RWPE2 (cell line): ENCODE measurements at regions not wholly inside any gene's neighbourhood (a gene's known extent, or its start where the extent isn't known, plus 50 kb on each side); places are given as distances from the start of the nearest gene placed in this dataset.
"Not testable (repeated sequence)": the region's sequence is repeated elsewhere in the genome, so short reads cannot be mapped to it uniquely, and the experiment has no call there.

Source experiments
- ATAC-seq: fragments of 200-7000 bp; cut with Tn5 transposase; 3 replicates; pipeline ENCODE4 v1.9.1; 2021; ENCODE audit warnings: low read depth
- DNase-seq: peaks from one replicate; pipeline ENCODE4 v3.0.0-alpha.2; 2020; ENCODE audit warnings: low spot score
- H3K27ac ChIP-seq: fragments of 450-650 bp; 2 replicates; pipeline ENCODE4 v1.5.1; 2017; ENCODE audit warnings: mild to moderate bottlenecking; ENCODE audit not compliant: poor library complexity, severe bottlenecking
- H3K27me3 ChIP-seq: fragments of 250-450 bp; sonication (Bioruptor Pico); 2 replicates; pipeline ENCODE4 v1.5.1; 2021; ENCODE audit warnings: mild to moderate bottlenecking, moderate library complexity; ENCODE audit not compliant: insufficient read depth, poor library complexity, severe bottlenecking
- H3K36me3 ChIP-seq: fragments of 250-450 bp; sonication (Bioruptor Pico); 2 replicates; pipeline ENCODE4 v1.5.1; 2020; ENCODE audit warnings: low read depth, mild to moderate bottlenecking, moderate library complexity
- H3K4me1 ChIP-seq: fragments of 250-450 bp; sonication (Bioruptor Pico); 2 replicates; pipeline ENCODE4 v1.5.1; 2021; ENCODE audit warnings: mild to moderate bottlenecking, moderate library complexity; ENCODE audit not compliant: insufficient read depth, poor library complexity, severe bottlenecking
- H3K4me3 ChIP-seq: fragments of 250-450 bp; sonication (Bioruptor Pico); 2 replicates; pipeline ENCODE4 v1.5.1; 2021; ENCODE audit warnings: mild to moderate bottlenecking, moderate library complexity; ENCODE audit not compliant: severe bottlenecking
- H3K9me3 ChIP-seq: fragments of 250-450 bp; sonication (Bioruptor Pico); 2 replicates; pipeline ENCODE4 v1.5.1; 2021; ENCODE audit warnings: mild to moderate bottlenecking, moderate library complexity; ENCODE audit not compliant: severe bottlenecking
- TF ChIP-seq, protein P1 (sequence below): fragments of 450-650 bp; IDR thresholded peaks from one replicate; pipeline ENCODE4 v1.5.1; 2017; ENCODE audit warnings: mild to moderate bottlenecking, moderate library complexity; ENCODE audit not compliant: poor library complexity, severe bottlenecking

DNA sequence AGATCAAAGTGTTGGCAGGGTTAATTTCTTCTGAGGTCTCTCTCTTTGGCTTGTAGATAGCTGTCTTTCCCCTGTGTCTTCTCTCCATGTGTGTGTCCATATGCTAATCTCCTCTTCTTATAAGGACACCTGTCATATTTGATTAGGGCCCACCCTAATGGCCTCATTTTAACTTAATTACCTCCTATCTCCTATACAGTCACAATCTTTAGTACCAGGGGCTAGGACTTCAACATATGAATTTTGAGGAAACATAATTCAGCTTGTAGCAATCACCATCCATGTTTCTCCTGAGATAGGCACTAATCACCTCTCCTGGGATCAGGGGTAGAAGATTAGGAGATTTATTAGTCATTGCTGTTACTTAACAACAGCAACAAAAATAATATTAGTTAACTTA, 196.1 kb upstream of the RXFP2 start:
- H3K9me3 ChIP-seq = no peaks in the 10 kb centered on the region
- TF ChIP-seq, protein P1, sequence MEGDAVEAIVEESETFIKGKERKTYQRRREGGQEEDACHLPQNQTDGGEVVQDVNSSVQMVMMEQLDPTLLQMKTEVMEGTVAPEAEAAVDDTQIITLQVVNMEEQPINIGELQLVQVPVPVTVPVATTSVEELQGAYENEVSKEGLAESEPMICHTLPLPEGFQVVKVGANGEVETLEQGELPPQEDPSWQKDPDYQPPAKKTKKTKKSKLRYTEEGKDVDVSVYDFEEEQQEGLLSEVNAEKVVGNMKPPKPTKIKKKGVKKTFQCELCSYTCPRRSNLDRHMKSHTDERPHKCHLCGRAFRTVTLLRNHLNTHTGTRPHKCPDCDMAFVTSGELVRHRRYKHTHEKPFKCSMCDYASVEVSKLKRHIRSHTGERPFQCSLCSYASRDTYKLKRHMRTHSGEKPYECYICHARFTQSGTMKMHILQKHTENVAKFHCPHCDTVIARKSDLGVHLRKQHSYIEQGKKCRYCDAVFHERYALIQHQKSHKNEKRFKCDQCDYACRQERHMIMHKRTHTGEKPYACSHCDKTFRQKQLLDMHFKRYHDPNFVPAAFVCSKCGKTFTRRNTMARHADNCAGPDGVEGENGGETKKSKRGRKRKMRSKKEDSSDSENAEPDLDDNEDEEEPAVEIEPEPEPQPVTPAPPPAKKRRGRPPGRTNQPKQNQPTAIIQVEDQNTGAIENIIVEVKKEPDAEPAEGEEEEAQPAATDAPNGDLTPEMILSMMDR = no peak
- H3K36me3 ChIP-seq = no peaks in the 10 kb centered on the region
- H3K4me3 ChIP-seq = no peak overlapping the region
- no peaks in the 10 kb centered on the region for H3K27me3 ChIP-seq
- no peak for DNase-seq
- no peak overlapping the region for H3K27ac ChIP-seq
- ATAC-seq = no peak
- H3K4me1 ChIP-seq = peaks cover 7% of the 10 kb centered on the region

DNA sequence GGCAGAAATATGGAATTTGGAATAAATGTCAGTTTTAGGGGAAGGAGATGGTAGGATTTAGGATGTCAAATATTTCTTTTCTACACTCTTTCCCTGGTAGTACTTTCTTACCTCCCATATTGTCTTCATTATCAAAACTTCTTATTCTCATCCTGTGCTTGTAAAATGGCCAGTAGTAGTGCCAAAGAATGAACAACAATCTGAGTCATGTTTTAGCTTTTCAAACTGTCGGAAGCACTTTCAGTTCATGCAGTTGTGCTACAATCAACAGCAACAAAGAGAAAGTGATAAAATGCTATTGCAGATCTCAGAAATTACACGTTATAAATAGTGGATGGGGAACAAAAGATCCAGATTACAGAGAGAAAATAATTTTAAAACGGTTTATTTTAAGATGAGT, 193.7 kb upstream of the RXFP2 start:
- H3K4me3 ChIP-seq = no peak overlapping the region
- H3K27me3 ChIP-seq = no peaks in the 10 kb centered on the region
- TF ChIP-seq, protein P1 = no peak
- H3K4me1 ChIP-seq = no peaks in the 10 kb centered on the region
- H3K9me3 ChIP-seq = no peaks in the 10 kb centered on the region
- no peak overlapping the region for H3K27ac ChIP-seq
- no peaks in the 10 kb centered on the region for H3K36me3 ChIP-seq
- DNase-seq (no peak), ATAC-seq (no peak)

DNA sequence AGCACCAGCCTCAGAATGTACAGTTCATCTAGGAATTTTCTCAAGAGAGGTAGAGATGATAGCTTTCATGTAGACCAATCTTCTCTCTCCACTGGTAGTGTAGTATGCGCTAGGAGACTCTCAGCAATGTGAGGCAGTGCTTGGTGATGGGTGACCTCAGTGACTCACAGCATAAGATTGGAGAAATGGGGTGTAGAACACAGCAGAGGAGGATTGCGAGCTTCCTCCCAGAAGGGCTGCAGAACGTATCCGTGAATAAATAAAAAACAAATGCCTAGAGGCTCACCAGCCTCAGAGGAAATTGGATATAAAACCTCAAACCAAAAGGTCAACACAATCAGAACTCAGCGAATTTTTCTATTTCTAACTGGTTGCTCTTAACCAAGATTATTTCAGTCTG, 182.9 kb upstream of the RXFP2 start:
- ATAC-seq (no peak), DNase-seq (no peak)
- Histone ChIP-seq H3K27me3 (no peaks in the 10 kb centered on the region), H3K4me3 (no peak overlapping the region), H3K27ac (no peak overlapping the region), H3K4me1 (no peaks in the 10 kb centered on the region), H3K36me3 (no peaks in the 10 kb centered on the region), H3K9me3 (no peaks in the 10 kb centered on the region)
- TF ChIP-seq, protein P1 = no peak

DNA sequence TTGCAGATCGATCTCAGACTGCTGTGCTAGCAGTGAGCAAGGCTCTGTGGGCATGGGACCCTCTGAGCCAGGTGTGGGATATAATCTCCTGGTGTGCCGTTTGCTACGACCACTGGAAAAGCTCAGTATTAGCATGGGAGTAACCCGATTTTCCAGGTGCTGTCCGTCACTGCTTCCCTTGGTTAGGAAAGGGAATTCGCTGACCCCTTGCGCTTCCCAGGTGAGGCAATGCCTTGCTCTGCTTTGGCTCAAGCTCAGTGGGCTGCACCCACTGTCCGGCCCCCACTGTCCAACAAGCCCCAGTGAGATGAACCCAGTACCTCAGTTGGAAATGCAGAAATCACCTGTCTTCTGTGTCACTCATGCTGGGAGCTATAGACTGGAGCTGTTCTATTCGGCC, 155.1 kb upstream of the RXFP2 start:
- not testable (repeated sequence) for DNase-seq, H3K4me1 ChIP-seq

DNA sequence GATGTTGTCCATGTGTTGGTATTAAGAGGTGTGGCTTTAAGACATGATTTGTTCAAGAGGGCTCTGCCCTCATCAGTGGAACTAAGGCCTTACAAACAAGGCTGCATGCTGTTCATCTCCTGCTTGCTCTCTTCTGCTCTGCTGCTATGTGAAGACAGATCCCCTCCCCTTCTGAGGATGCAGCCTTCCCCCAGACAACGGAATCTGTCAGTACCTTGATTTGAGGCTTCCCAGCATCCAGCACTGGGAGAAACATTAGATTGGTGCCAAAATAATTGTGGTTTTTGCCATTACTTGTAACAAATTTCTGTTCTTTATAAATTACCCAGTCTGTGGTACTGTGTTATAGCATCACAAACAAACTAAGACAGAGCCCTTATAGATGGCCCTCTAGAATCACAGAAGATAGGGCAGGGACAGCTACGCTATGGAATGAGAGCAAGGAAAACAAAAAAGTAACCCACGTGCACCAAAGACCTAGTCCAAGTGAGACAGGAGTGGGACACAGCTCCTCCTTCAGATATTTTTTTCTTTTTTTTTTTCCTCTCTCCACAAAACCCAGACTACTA, 151.5 kb upstream of the RXFP2 start:
- ATAC-seq = no peak
- TF ChIP-seq, protein P1 = no peak
- H3K27me3 ChIP-seq = no peaks in the 10 kb centered on the region

More for the DNA sequence above, 155.1 kb upstream of the RXFP2 start:
- not testable (repeated sequence) for H3K9me3 ChIP-seq, H3K27ac ChIP-seq, ATAC-seq, H3K4me3 ChIP-seq, H3K36me3 ChIP-seq, H3K27me3 ChIP-seq

More for the DNA sequence above, 151.5 kb upstream of the RXFP2 start:
- Histone ChIP-seq H3K27ac (no peak overlapping the region), H3K4me1 (peaks cover 8% of the 10 kb centered on the region), H3K36me3 (no peaks in the 10 kb centered on the region), H3K9me3 (no peaks in the 10 kb centered on the region), H3K4me3 (no peak overlapping the region)
- no peak for DNase-seq
